ENCODE measurements at regions not wholly inside any gene's neighbourhood (a gene's known extent, or its start where the extent isn't known, plus 50 kb on each side); places are given as distances from the start of the nearest gene placed in this dataset.

DNA sequence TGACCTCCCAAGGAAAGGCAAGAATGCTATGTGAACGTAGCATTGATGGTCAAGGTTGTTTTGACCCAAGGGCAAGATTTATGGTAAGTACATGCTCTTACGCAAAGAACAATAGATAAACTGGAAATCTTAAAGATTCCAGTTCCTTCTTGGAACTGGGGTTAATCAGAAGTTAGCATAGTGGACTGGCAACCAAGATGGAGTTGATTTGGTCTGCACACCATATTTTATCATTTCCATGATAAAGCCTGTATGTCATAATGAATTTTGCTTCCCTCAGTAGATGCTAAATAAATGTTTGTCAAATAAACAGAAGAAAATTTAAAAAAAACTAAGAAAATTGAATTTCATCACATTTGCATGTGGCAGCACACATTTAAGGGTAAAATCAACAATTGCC is 242.4 kb upstream of the MEF2C start:
- TF ChIP-seq, protein P1, sequence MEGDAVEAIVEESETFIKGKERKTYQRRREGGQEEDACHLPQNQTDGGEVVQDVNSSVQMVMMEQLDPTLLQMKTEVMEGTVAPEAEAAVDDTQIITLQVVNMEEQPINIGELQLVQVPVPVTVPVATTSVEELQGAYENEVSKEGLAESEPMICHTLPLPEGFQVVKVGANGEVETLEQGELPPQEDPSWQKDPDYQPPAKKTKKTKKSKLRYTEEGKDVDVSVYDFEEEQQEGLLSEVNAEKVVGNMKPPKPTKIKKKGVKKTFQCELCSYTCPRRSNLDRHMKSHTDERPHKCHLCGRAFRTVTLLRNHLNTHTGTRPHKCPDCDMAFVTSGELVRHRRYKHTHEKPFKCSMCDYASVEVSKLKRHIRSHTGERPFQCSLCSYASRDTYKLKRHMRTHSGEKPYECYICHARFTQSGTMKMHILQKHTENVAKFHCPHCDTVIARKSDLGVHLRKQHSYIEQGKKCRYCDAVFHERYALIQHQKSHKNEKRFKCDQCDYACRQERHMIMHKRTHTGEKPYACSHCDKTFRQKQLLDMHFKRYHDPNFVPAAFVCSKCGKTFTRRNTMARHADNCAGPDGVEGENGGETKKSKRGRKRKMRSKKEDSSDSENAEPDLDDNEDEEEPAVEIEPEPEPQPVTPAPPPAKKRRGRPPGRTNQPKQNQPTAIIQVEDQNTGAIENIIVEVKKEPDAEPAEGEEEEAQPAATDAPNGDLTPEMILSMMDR (conservative IDR thresholded peaks at IDR 0.05; ENCODE audit: low read length) = no peak
- no peak for TF ChIP-seq EZH2phosphoT487 (IDR thresholded peaks at IDR 0.05; ENCODE audit: borderline replicate concordance, low read depth, low read length)

Data from OCI-LY7 (cell line).